Mammary epithelial cell (primary cell): ENCODE measurements at regions not wholly inside any gene's neighbourhood (a gene's known extent, or its start where the extent isn't known, plus 50 kb on each side); places are given as distances from the start of the nearest gene placed in this dataset.

ENCODE experiments used
- CTCF ChIP-seq, 2 donors: IDR thresholded peaks in 1 of 2; conservative IDR thresholded peaks in 1 of 2; 2 replicates each; pipeline ENCODE4 v1.5.1; 2011 to 2012; ENCODE audit warnings: inconsistent platforms in 2 of 2, low read length in 2 of 2, mild to moderate bottlenecking in 2 of 2, control low read depth in 1 of 2, low read depth in 1 of 2; ENCODE audit not compliant: insufficient read depth in 1 of 2; ENCODE audit errors: extremely low read depth in 1 of 2
- EZH2 ChIP-seq: IDR thresholded peaks from 2 replicates; pipeline ENCODE4 v1.6.1; 2012; ENCODE audit warnings: low read length, inconsistent platforms, borderline replicate concordance

GRCh38 chr7:3204526-3204925, 96.5 kb upstream of the SDK1 start:
- TF ChIP-seq CTCF (conservative IDR thresholded peaks at IDR 0.05 in 1 of 2, IDR thresholded peaks at IDR 0.05 in 1 of 2; ENCODE audit: extremely low read depth in 1 of 2, insufficient read depth in 1 of 2, low read depth in 1 of 2, low read length in 2 of 2) (no peak), EZH2 (no peak)
